SU-DHL-6 (cell line): ENCODE measurements at regions not wholly inside any gene's neighbourhood (a gene's known extent, or its start where the extent isn't known, plus 50 kb on each side); places are given as distances from the start of the nearest gene placed in this dataset.

ENCODE experiments used
- H2AFZ ChIP-seq: fragments of 200-600 bp; sonication (generic); 2 replicates; pipeline ENCODE4 v1.6.1; 2014; ENCODE audit warnings: low read depth, mild to moderate bottlenecking, moderate library complexity, mixed read lengths, antibody characterized with exemption, low read length; ENCODE audit not compliant: severe bottlenecking
- H3F3A ChIP-seq: fragments of 200-600 bp; shearing (Covaris generic); 2 replicates; pipeline ENCODE4 v1.6.0; 2016; ENCODE audit warnings: antibody characterized with exemption, mild to moderate bottlenecking; ENCODE audit not compliant: insufficient read depth
- H3K27ac ChIP-seq: fragments of 200-600 bp; sonication (generic); 2 replicates; pipeline ENCODE4 v1.5.1; 2016; ENCODE audit warnings: low read depth, mild to moderate bottlenecking, low read length, moderate library complexity, mixed read lengths
- H3K27me3 ChIP-seq: fragments of 200-600 bp; sonication (generic), shearing (Covaris generic); 2 replicates; pipeline ENCODE4 v1.6.0; 2014; ENCODE audit warnings: mild to moderate bottlenecking, low read length
- H3K36me3 ChIP-seq: fragments of 200-600 bp; sonication (generic); 2 replicates; pipeline ENCODE4 v1.6.1; 2014; ENCODE audit warnings: mild to moderate bottlenecking, low read length, mixed read lengths
- H3K4me2 ChIP-seq: fragments of 300-600, 200-600 bp; shearing (Covaris generic), sonication (generic); 2 replicates; pipeline ENCODE4 v1.6.0; 2014; ENCODE audit warnings: low read length, low read depth, mild to moderate bottlenecking; ENCODE audit not compliant: poor library complexity, severe bottlenecking
- H3K4me3 ChIP-seq: fragments of 200-600 bp; sonication (generic); 2 replicates; pipeline ENCODE4 v1.5.1; 2014; ENCODE audit warnings: antibody characterized with exemption, low read length, mild to moderate bottlenecking, mixed read lengths; ENCODE audit not compliant: insufficient read depth, poor library complexity, severe bottlenecking
- H3K79me2 ChIP-seq: fragments of 200-600 bp; sonication (generic); 2 replicates; pipeline ENCODE4 v1.6.1; 2014; ENCODE audit warnings: mild to moderate bottlenecking, low read length, moderate library complexity; ENCODE audit not compliant: insufficient read depth
- H3K9ac ChIP-seq: fragments of 200-600 bp; sonication (generic); 2 replicates; pipeline ENCODE4 v1.7.0; 2014; ENCODE audit warnings: mild to moderate bottlenecking, low read length
- H3K9me2 ChIP-seq: fragments of 200-600 bp; sonication (generic); replicated peaks from 2 replicates; pipeline ENCODE4 v1.6.1; 2014; ENCODE audit warnings: low read length; ENCODE audit not compliant: insufficient read depth
- H3K9me3 ChIP-seq: fragments of 200-600 bp; sonication (generic); 2 replicates; pipeline ENCODE4 v1.6.1; 2014; ENCODE audit warnings: low read length, mixed read lengths; ENCODE audit not compliant: insufficient read depth
- H4K20me1 ChIP-seq: fragments of 200-600 bp; sonication (generic); 2 replicates; pipeline ENCODE4 v1.6.1; 2014; ENCODE audit warnings: low read depth, mild to moderate bottlenecking, antibody characterized with exemption, low read length, moderate library complexity, mixed read lengths
- CTCF ChIP-seq: fragments of 200-600 bp; sonication (generic); IDR thresholded peaks from one replicate; pipeline ENCODE4 v1.5.1; 2017; ENCODE audit warnings: antibody characterized with exemption, mild to moderate bottlenecking, low read length, moderate library complexity; ENCODE audit not compliant: insufficient read depth, poor library complexity, severe bottlenecking
- EZH2phosphoT487 ChIP-seq: fragments of 200-600 bp; sonication (generic), shearing (Covaris generic); conservative IDR thresholded peaks from 2 replicates; pipeline ENCODE4 v1.6.1; 2018; ENCODE audit warnings: mild to moderate bottlenecking, antibody characterized with exemption, low read length, moderate library complexity, mixed read lengths

- H3K27me3 ChIP-seq = no peaks in the 10 kb centered on the region
Measured at GRCh38 chr6:3533981-3534380, 77.1 kb upstream of the SLC22A23 start.

GRCh38 chr6:3532296-3532916 is 75.6 kb upstream of the SLC22A23 start:
- H3K9me2 ChIP-seq = no peaks in the 10 kb centered on the region
- no peak for TF ChIP-seq EZH2phosphoT487
- no peak for TF ChIP-seq CTCF
- no peaks in the 10 kb centered on the region for H3K36me3 ChIP-seq
- H2AFZ ChIP-seq = no peak overlapping the region
- no peak overlapping the region for H3K4me2 ChIP-seq
- no peaks in the 10 kb centered on the region for H3K27me3 ChIP-seq
- H3K9ac ChIP-seq = no peak overlapping the region
- no peaks in the 10 kb centered on the region for H3K79me2 ChIP-seq
- H3K9me3 ChIP-seq = no peaks in the 10 kb centered on the region
- H3F3A ChIP-seq = no peaks in the 10 kb centered on the region
- H3K27ac ChIP-seq = no peak overlapping the region
- no peaks in the 10 kb centered on the region for H4K20me1 ChIP-seq
- H3K4me3 ChIP-seq = no peak overlapping the region

More at GRCh38 chr6:3533981-3534380, 77.1 kb upstream of the SLC22A23 start:
- no peaks in the 10 kb centered on the region for H3K9me3 ChIP-seq
- no peaks in the 10 kb centered on the region for H4K20me1 ChIP-seq
- no peak overlapping the region for H3K9ac ChIP-seq
- H3K79me2 ChIP-seq = no peaks in the 10 kb centered on the region
- TF ChIP-seq EZH2phosphoT487 (no peak), CTCF (no peak)
- no peak overlapping the region for H3K4me2 ChIP-seq
- no peak overlapping the region for H3K27ac ChIP-seq
- H3K36me3 ChIP-seq = no peaks in the 10 kb centered on the region
- no peaks in the 10 kb centered on the region for H3F3A ChIP-seq
- no peak overlapping the region for H3K4me3 ChIP-seq
- H2AFZ ChIP-seq = no peak overlapping the region
- no peaks in the 10 kb centered on the region for H3K9me2 ChIP-seq

DNA sequence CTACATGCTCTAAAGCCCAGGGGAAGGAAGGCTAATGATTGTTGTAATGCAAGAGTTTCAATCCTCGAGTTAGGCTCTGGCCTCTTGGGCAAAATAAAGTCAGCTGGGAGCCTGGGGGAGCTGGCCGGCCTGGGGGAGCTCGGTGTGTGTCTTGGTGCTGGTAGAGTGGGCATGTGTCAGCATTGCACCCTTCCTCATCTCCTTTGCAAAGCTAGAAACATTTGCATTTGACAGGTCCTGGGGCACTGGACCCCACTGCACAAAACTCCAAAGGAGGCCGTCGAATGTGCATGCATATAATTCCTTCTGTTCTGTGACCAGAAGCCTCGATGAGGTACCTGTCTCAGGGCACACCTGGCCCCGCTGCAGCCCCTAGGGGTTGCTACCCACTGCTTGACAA is 74.6 kb upstream of the SLC22A23 start:
- Histone ChIP-seq H4K20me1 (no peaks in the 10 kb centered on the region), H3K4me2 (no peak overlapping the region), H3K9me2 (no peaks in the 10 kb centered on the region), H3K27me3 (no peaks in the 10 kb centered on the region), H3F3A (no peaks in the 10 kb centered on the region), H3K79me2 (no peaks in the 10 kb centered on the region), H2AFZ (no peak overlapping the region), H3K36me3 (no peaks in the 10 kb centered on the region), H3K9ac (no peak overlapping the region), H3K4me3 (no peak overlapping the region), H3K27ac (no peak overlapping the region), H3K9me3 (no peaks in the 10 kb centered on the region)
- TF ChIP-seq CTCF = no peak
- TF ChIP-seq EZH2phosphoT487 = no peak
